ENCODE measurements at regions not wholly inside any gene's neighbourhood (a gene's known extent, or its start where the extent isn't known, plus 50 kb on each side); places are given as distances from the start of the nearest gene placed in this dataset.

GRCh38 chr2:234331566-234331965 is 165.3 kb downstream of the ARL4C start:
- TF ChIP-seq CTCF (IDR thresholded peaks at IDR 0.05; ENCODE audit: low read length) (no peak), EZH2 (IDR thresholded peaks at IDR 0.05; ENCODE audit: borderline replicate concordance, low read length) (no peak)
